ENCODE measurements at regions not wholly inside any gene's neighbourhood (a gene's known extent, or its start where the extent isn't known, plus 50 kb on each side); places are given as distances from the start of the nearest gene placed in this dataset.

DNA sequence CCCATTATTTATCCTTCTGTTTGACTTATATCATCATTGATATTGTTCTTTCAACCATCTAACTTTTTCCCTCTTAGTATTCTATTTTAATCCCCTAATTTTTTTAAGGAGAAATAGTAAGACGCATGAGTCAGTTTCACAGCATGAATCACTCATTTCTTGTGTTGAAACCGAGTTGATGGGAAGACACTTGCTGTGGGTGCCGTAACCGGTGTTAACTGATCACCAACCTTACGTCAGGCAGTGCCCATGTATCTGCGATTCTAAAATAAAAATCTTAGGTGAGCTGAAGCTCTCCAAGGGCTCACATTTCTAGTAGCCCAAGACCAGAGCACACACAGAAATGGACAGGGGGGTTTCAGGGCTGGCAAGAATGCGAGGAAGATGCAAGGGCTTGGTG lies 348.1 kb downstream of the GALR1 start:
- TF ChIP-seq RARB (CRISPR knock-in tag; IDR thresholded peaks at IDR 0.05) (no peak), PPARA (CRISPR knock-in tag; IDR thresholded peaks at IDR 0.05; ENCODE audit: borderline replicate concordance) (no peak), SNAI2 (CRISPR knock-in tag; IDR thresholded peaks at IDR 0.05) (no peak), OSR1 (CRISPR knock-in tag; IDR thresholded peaks at IDR 0.05) (no peak), ZFP3 (CRISPR knock-in tag; IDR thresholded peaks at IDR 0.05) (no peak), CSDC2 (CRISPR knock-in tag; IDR thresholded peaks at IDR 0.05) (no peak), BACH2 (CRISPR knock-in tag; IDR thresholded peaks at IDR 0.05; ENCODE audit: borderline replicate concordance) (no peak), ZC3H10 (CRISPR knock-in tag; IDR thresholded peaks at IDR 0.05) (no peak)
- TF ChIP-seq, protein P1, sequence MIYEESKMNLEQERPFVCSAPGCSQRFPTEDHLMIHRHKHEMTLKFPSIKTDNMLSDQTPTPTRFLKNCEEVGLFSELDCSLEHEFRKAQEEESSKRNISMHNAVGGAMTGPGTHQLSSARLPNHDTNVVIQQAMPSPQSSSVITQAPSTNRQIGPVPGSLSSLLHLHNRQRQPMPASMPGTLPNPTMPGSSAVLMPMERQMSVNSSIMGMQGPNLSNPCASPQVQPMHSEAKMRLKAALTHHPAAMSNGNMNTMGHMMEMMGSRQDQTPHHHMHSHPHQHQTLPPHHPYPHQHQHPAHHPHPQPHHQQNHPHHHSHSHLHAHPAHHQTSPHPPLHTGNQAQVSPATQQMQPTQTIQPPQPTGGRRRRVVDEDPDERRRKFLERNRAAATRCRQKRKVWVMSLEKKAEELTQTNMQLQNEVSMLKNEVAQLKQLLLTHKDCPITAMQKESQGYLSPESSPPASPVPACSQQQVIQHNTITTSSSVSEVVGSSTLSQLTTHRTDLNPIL (CRISPR knock-in tag; IDR thresholded peaks at IDR 0.05; ENCODE audit: low read depth) = no peak
- TF ChIP-seq, protein P2, sequence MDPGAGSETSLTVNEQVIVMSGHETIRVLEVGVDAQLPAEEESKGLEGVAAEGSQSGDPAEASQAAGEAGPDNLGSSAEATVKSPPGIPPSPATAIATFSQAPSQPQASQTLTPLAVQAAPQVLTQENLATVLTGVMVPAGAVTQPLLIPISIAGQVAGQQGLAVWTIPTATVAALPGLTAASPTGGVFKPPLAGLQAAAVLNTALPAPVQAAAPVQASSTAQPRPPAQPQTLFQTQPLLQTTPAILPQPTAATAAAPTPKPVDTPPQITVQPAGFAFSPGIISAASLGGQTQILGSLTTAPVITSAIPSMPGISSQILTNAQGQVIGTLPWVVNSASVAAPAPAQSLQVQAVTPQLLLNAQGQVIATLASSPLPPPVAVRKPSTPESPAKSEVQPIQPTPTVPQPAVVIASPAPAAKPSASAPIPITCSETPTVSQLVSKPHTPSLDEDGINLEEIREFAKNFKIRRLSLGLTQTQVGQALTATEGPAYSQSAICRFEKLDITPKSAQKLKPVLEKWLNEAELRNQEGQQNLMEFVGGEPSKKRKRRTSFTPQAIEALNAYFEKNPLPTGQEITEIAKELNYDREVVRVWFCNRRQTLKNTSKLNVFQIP (CRISPR knock-in tag; IDR thresholded peaks at IDR 0.05; ENCODE audit: borderline replicate concordance, low read depth) = no peak
- no peak for ATAC-seq

DNA sequence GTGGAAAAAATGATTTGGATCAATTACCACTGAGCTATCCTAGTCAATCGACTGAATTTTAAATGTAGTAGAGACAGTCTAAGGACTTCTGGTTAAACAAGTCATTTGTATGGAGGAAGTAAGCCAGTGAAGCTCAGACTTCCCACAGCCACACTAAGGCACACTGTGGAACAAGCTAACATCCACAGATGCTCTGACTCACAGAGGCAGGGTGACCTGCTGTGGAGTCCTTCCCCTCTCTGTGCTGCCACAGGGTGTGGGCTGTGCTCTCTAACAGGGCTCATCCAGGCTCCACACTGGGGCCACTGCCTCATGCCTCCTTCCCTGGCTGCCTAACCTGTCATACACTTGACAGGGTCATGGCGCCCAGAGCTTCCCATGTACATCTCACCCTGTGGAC lies 351.0 kb downstream of the GALR1 start:
- TF ChIP-seq ISL1 (CRISPR knock-in tag; IDR thresholded peaks at IDR 0.05) (no peak), RARB (CRISPR knock-in tag; IDR thresholded peaks at IDR 0.05) (no peak), ZC3H10 (CRISPR knock-in tag; IDR thresholded peaks at IDR 0.05) (no peak), TCF4 (CRISPR knock-in tag; IDR thresholded peaks at IDR 0.05; ENCODE audit: borderline replicate concordance) (no peak), ARNTL (CRISPR knock-in tag; IDR thresholded peaks at IDR 0.05; ENCODE audit: borderline replicate concordance, low read depth) (no peak)
- TF ChIP-seq, protein P1 (CRISPR knock-in tag; IDR thresholded peaks at IDR 0.05; ENCODE audit: low read depth) = no peak
- ATAC-seq = no peak

DNA sequence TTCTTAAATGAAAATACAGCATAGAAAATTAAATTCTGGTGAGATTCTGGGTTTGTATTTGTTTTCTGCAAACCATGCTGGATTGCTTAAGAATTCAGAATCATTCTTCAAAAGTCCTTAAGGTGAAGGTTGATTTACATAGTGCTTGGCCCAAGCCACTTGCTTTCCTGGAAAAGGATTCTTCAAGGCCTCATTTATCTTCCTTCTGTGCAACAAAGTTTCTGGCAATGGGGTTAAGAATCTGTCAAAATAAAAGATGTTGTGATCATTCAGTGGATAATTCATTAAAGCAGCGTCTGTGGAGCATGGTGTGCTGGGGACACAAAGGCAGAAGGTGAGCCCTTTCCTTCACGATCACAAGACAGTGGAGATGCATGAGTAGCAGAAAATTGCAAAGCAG lies 351.9 kb downstream of the GALR1 start:
- ATAC-seq = no peak
- TF ChIP-seq, protein P3, sequence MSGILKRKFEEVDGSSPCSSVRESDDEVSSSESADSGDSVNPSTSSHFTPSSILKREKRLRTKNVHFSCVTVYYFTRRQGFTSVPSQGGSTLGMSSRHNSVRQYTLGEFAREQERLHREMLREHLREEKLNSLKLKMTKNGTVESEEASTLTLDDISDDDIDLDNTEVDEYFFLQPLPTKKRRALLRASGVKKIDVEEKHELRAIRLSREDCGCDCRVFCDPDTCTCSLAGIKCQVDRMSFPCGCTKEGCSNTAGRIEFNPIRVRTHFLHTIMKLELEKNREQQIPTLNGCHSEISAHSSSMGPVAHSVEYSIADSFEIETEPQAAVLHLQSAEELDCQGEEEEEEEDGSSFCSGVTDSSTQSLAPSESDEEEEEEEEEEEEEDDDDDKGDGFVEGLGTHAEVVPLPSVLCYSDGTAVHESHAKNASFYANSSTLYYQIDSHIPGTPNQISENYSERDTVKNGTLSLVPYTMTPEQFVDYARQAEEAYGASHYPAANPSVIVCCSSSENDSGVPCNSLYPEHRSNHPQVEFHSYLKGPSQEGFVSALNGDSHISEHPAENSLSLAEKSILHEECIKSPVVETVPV (CRISPR knock-in tag; IDR thresholded peaks at IDR 0.05) = no peak
- no peak for TF ChIP-seq ZNF8 (CRISPR knock-in tag; IDR thresholded peaks at IDR 0.05)

DNA sequence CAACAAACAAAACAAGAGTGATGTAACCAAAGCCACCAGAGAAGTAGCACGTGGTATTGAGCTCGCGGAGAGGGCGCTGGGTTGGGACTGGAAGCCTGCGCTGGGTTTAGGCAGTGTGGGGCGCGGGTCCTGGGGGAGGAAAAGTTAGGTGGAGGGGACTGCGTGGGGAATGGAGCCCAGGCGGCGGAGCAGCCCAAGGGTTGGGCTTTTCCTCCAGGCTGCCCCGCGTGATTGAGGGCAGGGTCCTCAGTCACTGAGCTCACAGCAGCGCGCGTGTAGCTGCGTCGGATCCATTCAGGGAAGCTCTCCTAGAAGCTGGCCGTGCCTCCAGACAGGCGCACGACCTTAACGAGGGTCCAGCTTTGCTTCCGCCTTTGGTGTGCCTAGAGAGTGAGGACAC lies 357.4 kb downstream of the GALR1 start:
- ATAC-seq = no peak
- no peak for TF ChIP-seq PPARA (CRISPR knock-in tag; IDR thresholded peaks at IDR 0.05; ENCODE audit: borderline replicate concordance)
- TF ChIP-seq OSR1 (CRISPR knock-in tag; IDR thresholded peaks at IDR 0.05) = no peak
- TF ChIP-seq, protein P1 (CRISPR knock-in tag; IDR thresholded peaks at IDR 0.05; ENCODE audit: low read depth) = no peak
- TF ChIP-seq ZNF8 (CRISPR knock-in tag; IDR thresholded peaks at IDR 0.05) = no peak
- TF ChIP-seq ZNF565 (CRISPR knock-in tag; conservative IDR thresholded peaks at IDR 0.05; ENCODE audit: low read depth) = no peak
- TF ChIP-seq ZC3H10 (CRISPR knock-in tag; IDR thresholded peaks at IDR 0.05) = no peak
- TF ChIP-seq, protein P3 (CRISPR knock-in tag; IDR thresholded peaks at IDR 0.05) = no peak
- no peak for TF ChIP-seq ZNF70 (CRISPR knock-in tag; IDR thresholded peaks at IDR 0.05)
- TF ChIP-seq, protein P4, sequence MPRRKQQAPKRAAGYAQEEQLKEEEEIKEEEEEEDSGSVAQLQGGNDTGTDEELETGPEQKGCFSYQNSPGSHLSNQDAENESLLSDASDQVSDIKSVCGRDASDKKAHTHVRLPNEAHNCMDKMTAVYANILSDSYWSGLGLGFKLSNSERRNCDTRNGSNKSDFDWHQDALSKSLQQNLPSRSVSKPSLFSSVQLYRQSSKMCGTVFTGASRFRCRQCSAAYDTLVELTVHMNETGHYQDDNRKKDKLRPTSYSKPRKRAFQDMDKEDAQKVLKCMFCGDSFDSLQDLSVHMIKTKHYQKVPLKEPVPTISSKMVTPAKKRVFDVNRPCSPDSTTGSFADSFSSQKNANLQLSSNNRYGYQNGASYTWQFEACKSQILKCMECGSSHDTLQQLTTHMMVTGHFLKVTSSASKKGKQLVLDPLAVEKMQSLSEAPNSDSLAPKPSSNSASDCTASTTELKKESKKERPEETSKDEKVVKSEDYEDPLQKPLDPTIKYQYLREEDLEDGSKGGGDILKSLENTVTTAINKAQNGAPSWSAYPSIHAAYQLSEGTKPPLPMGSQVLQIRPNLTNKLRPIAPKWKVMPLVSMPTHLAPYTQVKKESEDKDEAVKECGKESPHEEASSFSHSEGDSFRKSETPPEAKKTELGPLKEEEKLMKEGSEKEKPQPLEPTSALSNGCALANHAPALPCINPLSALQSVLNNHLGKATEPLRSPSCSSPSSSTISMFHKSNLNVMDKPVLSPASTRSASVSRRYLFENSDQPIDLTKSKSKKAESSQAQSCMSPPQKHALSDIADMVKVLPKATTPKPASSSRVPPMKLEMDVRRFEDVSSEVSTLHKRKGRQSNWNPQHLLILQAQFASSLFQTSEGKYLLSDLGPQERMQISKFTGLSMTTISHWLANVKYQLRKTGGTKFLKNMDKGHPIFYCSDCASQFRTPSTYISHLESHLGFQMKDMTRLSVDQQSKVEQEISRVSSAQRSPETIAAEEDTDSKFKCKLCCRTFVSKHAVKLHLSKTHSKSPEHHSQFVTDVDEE (CRISPR knock-in tag; IDR thresholded peaks at IDR 0.05) = no peak
- TF ChIP-seq TOX (CRISPR knock-in tag; IDR thresholded peaks at IDR 0.05; ENCODE audit: borderline replicate concordance) = no peak
- TF ChIP-seq, protein P2 (CRISPR knock-in tag; IDR thresholded peaks at IDR 0.05; ENCODE audit: borderline replicate concordance, low read depth) = no peak
- TF ChIP-seq CSDC2 (CRISPR knock-in tag; IDR thresholded peaks at IDR 0.05) = no peak
- no peak for TF ChIP-seq ISL1 (CRISPR knock-in tag; IDR thresholded peaks at IDR 0.05)
- no peak for TF ChIP-seq ZFP30 (CRISPR knock-in tag; IDR thresholded peaks at IDR 0.05)
- no peak for TF ChIP-seq ZFP3 (CRISPR knock-in tag; IDR thresholded peaks at IDR 0.05)
- TF ChIP-seq RARB (CRISPR knock-in tag; IDR thresholded peaks at IDR 0.05) = no peak
- no peak for TF ChIP-seq SNAI2 (CRISPR knock-in tag; IDR thresholded peaks at IDR 0.05)
